ENCODE measurements at regions not wholly inside any gene's neighbourhood (a gene's known extent, or its start where the extent isn't known, plus 50 kb on each side); places are given as distances from the start of the nearest gene placed in this dataset.
"Not testable (repeated sequence)": the region's sequence is repeated elsewhere in the genome, so short reads cannot be mapped to it uniquely, and the experiment has no call there.

DNA sequence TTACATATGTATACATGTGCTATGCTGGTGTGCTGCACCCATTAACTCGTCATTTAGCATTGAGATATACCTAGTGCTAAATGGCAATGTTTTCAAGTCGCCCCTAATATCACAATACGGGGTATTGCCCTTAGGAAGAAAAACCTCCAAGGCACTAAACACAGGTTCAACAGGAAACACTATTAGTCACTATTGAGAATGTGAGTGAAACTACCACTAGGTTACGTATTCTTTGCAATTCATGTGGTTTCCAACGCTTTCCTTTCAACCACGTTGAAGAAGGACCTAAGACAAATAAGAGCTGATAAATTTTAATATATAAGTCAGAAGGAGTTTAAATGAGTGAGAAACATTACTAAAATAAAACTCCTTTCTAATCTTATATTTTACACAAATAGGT, 134.7 kb upstream of the SPANXN4 start:
- no peak for TF ChIP-seq EZH2 (IDR thresholded peaks at IDR 0.05)
- no peak for TF ChIP-seq EZH2phosphoT487 (IDR thresholded peaks at IDR 0.05)
- TF ChIP-seq, protein P1, sequence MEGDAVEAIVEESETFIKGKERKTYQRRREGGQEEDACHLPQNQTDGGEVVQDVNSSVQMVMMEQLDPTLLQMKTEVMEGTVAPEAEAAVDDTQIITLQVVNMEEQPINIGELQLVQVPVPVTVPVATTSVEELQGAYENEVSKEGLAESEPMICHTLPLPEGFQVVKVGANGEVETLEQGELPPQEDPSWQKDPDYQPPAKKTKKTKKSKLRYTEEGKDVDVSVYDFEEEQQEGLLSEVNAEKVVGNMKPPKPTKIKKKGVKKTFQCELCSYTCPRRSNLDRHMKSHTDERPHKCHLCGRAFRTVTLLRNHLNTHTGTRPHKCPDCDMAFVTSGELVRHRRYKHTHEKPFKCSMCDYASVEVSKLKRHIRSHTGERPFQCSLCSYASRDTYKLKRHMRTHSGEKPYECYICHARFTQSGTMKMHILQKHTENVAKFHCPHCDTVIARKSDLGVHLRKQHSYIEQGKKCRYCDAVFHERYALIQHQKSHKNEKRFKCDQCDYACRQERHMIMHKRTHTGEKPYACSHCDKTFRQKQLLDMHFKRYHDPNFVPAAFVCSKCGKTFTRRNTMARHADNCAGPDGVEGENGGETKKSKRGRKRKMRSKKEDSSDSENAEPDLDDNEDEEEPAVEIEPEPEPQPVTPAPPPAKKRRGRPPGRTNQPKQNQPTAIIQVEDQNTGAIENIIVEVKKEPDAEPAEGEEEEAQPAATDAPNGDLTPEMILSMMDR (IDR thresholded peaks at IDR 0.05): no peak

DNA sequence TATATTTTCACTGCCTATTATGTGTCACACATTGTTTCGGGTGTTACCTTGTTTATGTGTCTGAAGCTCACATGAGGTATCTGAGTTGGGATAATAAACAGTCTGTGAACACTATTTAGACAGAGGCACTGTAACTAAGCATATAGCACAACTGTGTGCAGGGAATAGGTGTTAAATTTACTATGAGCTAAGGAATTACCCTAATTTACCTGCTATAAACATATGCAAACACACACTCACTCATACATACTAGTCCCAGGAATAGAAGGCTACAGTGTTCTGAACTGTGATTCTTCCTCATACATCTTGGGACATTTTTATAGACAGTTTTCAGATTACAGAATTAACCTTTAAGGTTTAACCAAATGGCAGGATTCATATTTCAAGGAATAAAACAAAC, 127.6 kb upstream of the SPANXN4 start:
- Histone ChIP-seq H3F3A (ENCODE audit: low read depth) (no peaks in the 10 kb centered on the region), H3K9me3 (ENCODE audit: low read depth) (peaks cover 3% of the 10 kb centered on the region), H3K4me2 (no peak overlapping the region), H3K4me1 (no peaks in the 10 kb centered on the region), H3K4me3 (no peak overlapping the region), H3K27me3 (no peaks in the 10 kb centered on the region), H2AFZ (replicated peaks) (no peak overlapping the region), H3K9ac (no peak overlapping the region), H3K27ac (no peak overlapping the region), H3K36me3 (no peaks in the 10 kb centered on the region), H4K20me1 (ENCODE audit: low read depth) (no peaks in the 10 kb centered on the region), H3K79me2 (ENCODE audit: low read depth) (no peaks in the 10 kb centered on the region)
- Mint-ChIP-seq H3K27ac (no peak overlapping the region), H3K27me3 (ENCODE audit: insufficient read depth, low read depth) (peaks cover 2% of the 10 kb centered on the region), H3K4me1 (no peaks in the 10 kb centered on the region), H3K36me3 (no peaks in the 10 kb centered on the region), H3K9me3 (no peaks in the 10 kb centered on the region), H3K4me3 (no peak overlapping the region)
- TF ChIP-seq EZH2phosphoT487 (IDR thresholded peaks at IDR 0.05) (no peak), EZH2 (IDR thresholded peaks at IDR 0.05) (no peak)
- TF ChIP-seq, protein P1 (IDR thresholded peaks at IDR 0.05): no peak
- DNase-seq (ENCODE audit: low spot score): no peak

More for the DNA sequence above, 134.7 kb upstream of the SPANXN4 start:
- Mint-ChIP-seq H3K27ac (no peak overlapping the region), H3K4me3 (no peak overlapping the region), H3K4me1 (no peaks in the 10 kb centered on the region), H3K36me3 (no peaks in the 10 kb centered on the region), H3K27me3 (ENCODE audit: insufficient read depth, low read depth) (no peaks in the 10 kb centered on the region), H3K9me3 (no peaks in the 10 kb centered on the region)
- Histone ChIP-seq H2AFZ (replicated peaks) (no peak overlapping the region), H3K36me3 (no peaks in the 10 kb centered on the region), H3K9me3 (ENCODE audit: low read depth) (peaks cover 5% of the 10 kb centered on the region), H3F3A (ENCODE audit: low read depth) (peaks cover 9% of the 10 kb centered on the region), H3K27ac (no peak overlapping the region), H3K4me3 (no peak overlapping the region), H3K9ac (no peak overlapping the region), H3K4me1 (no peaks in the 10 kb centered on the region), H4K20me1 (ENCODE audit: low read depth) (no peaks in the 10 kb centered on the region), H3K79me2 (ENCODE audit: low read depth) (no peaks in the 10 kb centered on the region), H3K4me2 (no peak overlapping the region), H3K27me3 (no peaks in the 10 kb centered on the region)
- DNase-seq (ENCODE audit: low spot score): no peak

DNA sequence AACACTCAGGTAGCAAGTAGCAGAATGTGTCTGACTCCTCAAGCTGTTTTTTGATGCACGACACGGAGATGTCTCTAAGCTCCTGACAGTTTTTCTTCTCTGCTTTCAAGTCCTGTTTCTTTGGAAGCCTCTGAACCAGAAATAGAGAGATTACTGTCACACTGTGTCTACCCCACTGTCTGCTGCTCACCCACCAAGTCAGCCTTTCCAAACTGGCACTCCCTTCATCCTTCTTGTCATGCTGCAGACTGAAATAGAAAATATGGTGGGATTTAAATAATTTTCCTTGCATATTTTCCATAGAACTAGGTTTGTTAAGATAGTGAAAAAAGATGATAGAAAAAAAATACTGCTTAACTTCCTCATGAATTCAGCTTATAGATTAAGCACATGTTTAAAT, 102.5 kb upstream of the SPANXN4 start:
- Mint-ChIP-seq H3K36me3 (no peaks in the 10 kb centered on the region), H3K4me3 (no peak overlapping the region), H3K27me3 (ENCODE audit: insufficient read depth, low read depth) (no peaks in the 10 kb centered on the region), H3K27ac (no peak overlapping the region), H3K9me3 (peaks cover 2% of the 10 kb centered on the region), H3K4me1 (no peaks in the 10 kb centered on the region)
- no peaks in the 10 kb centered on the region for H3K79me2 ChIP-seq (ENCODE audit: low read depth)
- H3K4me2 ChIP-seq: no peak overlapping the region
- no peaks in the 10 kb centered on the region for H3K9me3 ChIP-seq (ENCODE audit: low read depth)
- H3K27ac ChIP-seq: no peak overlapping the region
- TF ChIP-seq, protein P1 (IDR thresholded peaks at IDR 0.05): no peak
- no peak for TF ChIP-seq EZH2 (IDR thresholded peaks at IDR 0.05)
- H2AFZ ChIP-seq (replicated peaks): no peak overlapping the region
- no peaks in the 10 kb centered on the region for H4K20me1 ChIP-seq (ENCODE audit: low read depth)
- no peaks in the 10 kb centered on the region for H3K4me1 ChIP-seq
- no peak for DNase-seq (ENCODE audit: low spot score)
- H3K36me3 ChIP-seq: no peaks in the 10 kb centered on the region
- H3K4me3 ChIP-seq: no peak overlapping the region
- H3F3A ChIP-seq (ENCODE audit: low read depth): no peaks in the 10 kb centered on the region
- H3K27me3 ChIP-seq: no peaks in the 10 kb centered on the region
- no peak overlapping the region for H3K9ac ChIP-seq

DNA sequence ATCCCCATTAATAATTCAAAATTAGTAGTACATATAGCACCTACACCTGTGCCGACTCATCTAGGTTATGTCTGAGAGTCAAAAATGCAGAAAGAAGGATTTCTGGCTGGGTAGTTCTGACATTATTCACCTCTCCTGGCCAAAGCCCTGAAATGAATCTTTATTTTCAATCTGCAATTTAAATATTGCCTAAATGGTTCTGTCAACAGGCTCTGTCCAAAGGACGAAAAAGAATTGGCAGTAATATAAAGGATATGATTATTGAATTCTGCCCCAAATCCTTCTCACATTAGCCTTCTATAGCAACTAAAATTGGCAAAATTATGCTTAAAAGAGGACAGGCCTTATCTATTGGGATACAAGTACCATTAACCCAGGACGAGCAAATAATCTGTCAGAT, 86.9 kb upstream of the SPANXN4 start:
- Histone ChIP-seq H3K27ac (no peak overlapping the region), H3K79me2 (ENCODE audit: low read depth) (no peaks in the 10 kb centered on the region), H4K20me1 (ENCODE audit: low read depth) (no peaks in the 10 kb centered on the region), H3K9ac (no peak overlapping the region), H3K4me3 (no peak overlapping the region), H3F3A (ENCODE audit: low read depth) (no peaks in the 10 kb centered on the region), H3K4me1 (no peaks in the 10 kb centered on the region), H2AFZ (replicated peaks) (no peak overlapping the region), H3K9me3 (ENCODE audit: low read depth) (peaks cover 3% of the 10 kb centered on the region), H3K4me2 (no peak overlapping the region), H3K36me3 (no peaks in the 10 kb centered on the region), H3K27me3 (no peaks in the 10 kb centered on the region)
- DNase-seq (ENCODE audit: low spot score): no peak
- no peaks in the 10 kb centered on the region for H3K36me3 Mint-ChIP-seq
- no peak for TF ChIP-seq EZH2phosphoT487 (IDR thresholded peaks at IDR 0.05)
- TF ChIP-seq, protein P1 (IDR thresholded peaks at IDR 0.05): no peak
- no peak for TF ChIP-seq EZH2 (IDR thresholded peaks at IDR 0.05)
- H3K27ac Mint-ChIP-seq: no peak overlapping the region
- no peak overlapping the region for H3K4me3 Mint-ChIP-seq
- H3K27me3 Mint-ChIP-seq (ENCODE audit: insufficient read depth, low read depth): no peaks in the 10 kb centered on the region
- H3K9me3 Mint-ChIP-seq: no peaks in the 10 kb centered on the region
- H3K4me1 Mint-ChIP-seq: no peaks in the 10 kb centered on the region

DNA sequence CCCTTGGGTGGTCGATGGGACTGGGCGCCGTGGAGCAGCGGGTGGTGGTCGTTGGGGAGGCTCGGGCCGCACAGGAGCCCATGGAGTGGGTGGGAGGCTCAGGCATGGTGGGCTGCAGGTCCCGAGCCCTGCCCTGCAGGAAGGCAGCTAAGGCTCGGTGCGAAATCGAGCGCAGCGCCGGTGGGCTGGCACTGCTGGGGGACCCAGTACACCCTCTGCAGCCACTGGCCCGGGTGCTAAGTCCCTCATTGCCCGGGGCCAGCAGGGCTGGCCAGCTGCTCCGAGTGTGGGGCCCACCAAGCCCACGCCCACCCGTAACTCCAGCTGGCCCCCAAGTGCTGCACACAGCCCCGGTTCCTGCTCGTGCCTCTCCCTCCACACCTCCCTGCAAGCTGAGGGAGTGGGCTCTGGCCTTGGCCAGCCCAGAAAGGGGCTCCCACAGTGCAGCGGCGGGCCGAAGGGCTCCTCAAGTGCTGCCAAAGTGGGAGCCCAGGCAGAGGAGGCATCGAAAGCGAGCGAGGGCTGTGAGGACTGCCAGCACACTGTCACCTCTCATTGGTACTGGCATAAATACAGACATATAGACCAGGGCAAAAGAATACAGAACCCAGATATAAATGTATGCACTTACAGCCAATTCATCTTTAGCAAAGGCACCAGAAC, 53.5 kb upstream of the SPANXN4 start:
- H3K4me3 Mint-ChIP-seq; H3K79me2 ChIP-seq (ENCODE audit: low read depth); H2AFZ ChIP-seq (replicated peaks); H3K9ac ChIP-seq; H3F3A ChIP-seq (ENCODE audit: low read depth); H3K27me3 ChIP-seq; H3K27ac ChIP-seq; H3K9me3 ChIP-seq (ENCODE audit: low read depth); DNase-seq (ENCODE audit: low spot score); H3K27ac Mint-ChIP-seq; H3K36me3 Mint-ChIP-seq; H3K36me3 ChIP-seq; H3K27me3 Mint-ChIP-seq (ENCODE audit: insufficient read depth, low read depth); H3K4me3 ChIP-seq; H3K4me1 ChIP-seq; H3K4me1 Mint-ChIP-seq; H4K20me1 ChIP-seq (ENCODE audit: low read depth); H3K4me2 ChIP-seq: not testable (repeated sequence)
- peaks cover 15% of the 10 kb centered on the region for H3K9me3 Mint-ChIP-seq
